HepG2 (cell line): ENCODE measurements at regions not wholly inside any gene's neighbourhood (a gene's known extent, or its start where the extent isn't known, plus 50 kb on each side); places are given as distances from the start of the nearest gene placed in this dataset.

Experiments
- ADNP ChIP-seq: sonication (generic); formaldehyde crosslinking; IDR thresholded peaks from 2 replicates; pipeline ENCODE4 v1.4.0; 2020; ENCODE audit warnings: missing genetic modification reagents
- FOXM1 ChIP-seq: sonication (generic); formaldehyde crosslinking; IDR thresholded peaks from 2 replicates; pipeline ENCODE4 v1.5.0; 2020; ENCODE audit warnings: missing genetic modification reagents
- HNRNPLL ChIP-seq: fragments of 200-400 bp; formaldehyde crosslinking; IDR thresholded peaks from 2 replicates; pipeline ENCODE4 v1.6.1; 2017; ENCODE audit warnings: mild to moderate bottlenecking, low read depth, low read length; ENCODE audit not compliant: poor library complexity, severe bottlenecking
- NCOA5 ChIP-seq: sonication (generic); formaldehyde crosslinking; IDR thresholded peaks from 2 replicates; pipeline ENCODE4 v1.4.0; 2020; ENCODE audit warnings: missing genetic modification reagents
- NFIC ChIP-seq: IDR thresholded peaks from 2 replicates; pipeline ENCODE4 v1.6.1; 2012; ENCODE audit warnings: mild to moderate bottlenecking, low read length, inconsistent platforms
- RAD21 ChIP-seq: fragments of 450-650 bp; formaldehyde crosslinking; IDR thresholded peaks from 2 replicates; pipeline ENCODE4 v1.5.0; 2020; ENCODE audit warnings: mild to moderate bottlenecking
- SIN3A ChIP-seq: IDR thresholded peaks from 2 replicates; pipeline ENCODE4 v1.6.1; 2011; ENCODE audit warnings: low read depth, mild to moderate bottlenecking, control low read depth, low read length, borderline replicate concordance
- SPEN ChIP-seq: sonication (generic); formaldehyde crosslinking; IDR thresholded peaks from 2 replicates; pipeline ENCODE4 v1.5.1; 2020; ENCODE audit warnings: low read depth, mild to moderate bottlenecking, missing genetic modification reagents
- ZNF468 ChIP-seq: sonication (generic); formaldehyde crosslinking; IDR thresholded peaks from 2 replicates; pipeline ENCODE4 v1.8.0; 2022; ENCODE audit warnings: mild to moderate bottlenecking, moderate library complexity, missing genetic modification reagents
- ZSCAN12 ChIP-seq: sonication (generic); formaldehyde crosslinking; IDR thresholded peaks from 2 replicates; pipeline ENCODE4 v1.9.0; 2021; ENCODE audit warnings: mild to moderate bottlenecking, missing genetic modification reagents
- TF ChIP-seq, protein P1 (sequence below): sonication (generic); formaldehyde crosslinking; IDR thresholded peaks from 2 replicates; pipeline ENCODE4 v1.5.0; 2020; ENCODE audit warnings: mild to moderate bottlenecking, missing genetic modification reagents, moderate library complexity
- TF ChIP-seq, protein P2 (sequence below): sonication (generic); formaldehyde crosslinking; IDR thresholded peaks from 2 replicates; pipeline ENCODE4 v1.5.0; 2020; ENCODE audit warnings: missing genetic modification reagents
- TF ChIP-seq, protein P3 (sequence below): sonication (generic); formaldehyde crosslinking; IDR thresholded peaks from 2 replicates; pipeline ENCODE4 v1.9.0; 2022; ENCODE audit warnings: missing genetic modification reagents, mild to moderate bottlenecking, borderline replicate concordance

DNA sequence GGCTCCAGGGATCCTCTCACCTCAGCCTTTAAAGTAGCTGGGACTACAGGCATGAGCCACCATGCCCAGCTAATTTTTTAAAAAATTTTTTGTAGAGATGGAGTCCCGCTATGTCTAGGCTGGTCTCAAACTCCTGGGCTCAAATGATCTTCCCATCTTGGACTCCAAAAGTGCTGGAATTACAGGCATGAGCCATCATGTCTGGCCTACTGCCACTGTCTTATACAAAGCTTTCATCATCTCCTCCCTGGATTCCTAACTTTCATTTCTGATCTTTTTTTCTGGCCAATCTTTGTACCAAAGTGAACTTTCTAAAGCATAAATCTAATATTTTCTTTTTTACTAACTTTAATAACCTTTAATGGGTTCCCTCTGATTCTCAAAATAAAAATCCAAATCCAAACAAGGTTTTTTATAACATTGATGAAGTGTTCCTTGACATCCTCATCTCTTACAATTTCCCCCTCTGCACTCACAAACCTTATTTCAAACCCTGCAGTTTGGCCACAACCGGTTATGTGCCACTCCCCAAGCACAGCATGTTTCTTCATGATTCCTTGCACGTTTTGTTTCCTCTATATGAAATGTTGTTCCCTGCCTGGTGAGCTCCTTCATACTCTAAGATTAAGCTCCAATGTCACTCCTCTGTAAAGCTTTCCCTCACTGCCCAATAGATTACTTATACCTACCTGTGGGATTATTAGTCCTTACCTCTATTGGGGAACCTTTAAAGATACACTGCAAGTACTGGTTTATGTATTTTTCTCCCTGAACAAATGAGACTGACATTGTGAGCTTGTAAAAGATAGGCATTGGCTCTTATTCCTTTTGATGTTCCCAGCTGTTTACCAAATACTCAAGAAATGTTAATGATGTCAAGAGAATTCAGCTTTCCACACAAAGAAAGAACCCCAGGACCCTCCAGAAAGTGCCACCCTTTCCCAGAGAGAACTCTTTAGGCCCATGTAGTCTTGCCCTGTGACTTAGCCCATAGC, 101.7 kb downstream of the HOXA1 start:
- TF ChIP-seq HNRNPLL (no peak), SIN3A (no peak), FOXM1 (CRISPR knock-in tag) (no peak), ADNP (CRISPR knock-in tag) (no peak), NFIC (no peak), ZSCAN12 (no peak), NCOA5 (CRISPR knock-in tag) (no peak), RAD21 (CRISPR knock-in tag) (no peak), ZNF468 (CRISPR knock-in tag) (no peak), SPEN (no peak)
- TF ChIP-seq, protein P1, sequence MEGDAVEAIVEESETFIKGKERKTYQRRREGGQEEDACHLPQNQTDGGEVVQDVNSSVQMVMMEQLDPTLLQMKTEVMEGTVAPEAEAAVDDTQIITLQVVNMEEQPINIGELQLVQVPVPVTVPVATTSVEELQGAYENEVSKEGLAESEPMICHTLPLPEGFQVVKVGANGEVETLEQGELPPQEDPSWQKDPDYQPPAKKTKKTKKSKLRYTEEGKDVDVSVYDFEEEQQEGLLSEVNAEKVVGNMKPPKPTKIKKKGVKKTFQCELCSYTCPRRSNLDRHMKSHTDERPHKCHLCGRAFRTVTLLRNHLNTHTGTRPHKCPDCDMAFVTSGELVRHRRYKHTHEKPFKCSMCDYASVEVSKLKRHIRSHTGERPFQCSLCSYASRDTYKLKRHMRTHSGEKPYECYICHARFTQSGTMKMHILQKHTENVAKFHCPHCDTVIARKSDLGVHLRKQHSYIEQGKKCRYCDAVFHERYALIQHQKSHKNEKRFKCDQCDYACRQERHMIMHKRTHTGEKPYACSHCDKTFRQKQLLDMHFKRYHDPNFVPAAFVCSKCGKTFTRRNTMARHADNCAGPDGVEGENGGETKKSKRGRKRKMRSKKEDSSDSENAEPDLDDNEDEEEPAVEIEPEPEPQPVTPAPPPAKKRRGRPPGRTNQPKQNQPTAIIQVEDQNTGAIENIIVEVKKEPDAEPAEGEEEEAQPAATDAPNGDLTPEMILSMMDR, result no peak
- TF ChIP-seq, protein P2, sequence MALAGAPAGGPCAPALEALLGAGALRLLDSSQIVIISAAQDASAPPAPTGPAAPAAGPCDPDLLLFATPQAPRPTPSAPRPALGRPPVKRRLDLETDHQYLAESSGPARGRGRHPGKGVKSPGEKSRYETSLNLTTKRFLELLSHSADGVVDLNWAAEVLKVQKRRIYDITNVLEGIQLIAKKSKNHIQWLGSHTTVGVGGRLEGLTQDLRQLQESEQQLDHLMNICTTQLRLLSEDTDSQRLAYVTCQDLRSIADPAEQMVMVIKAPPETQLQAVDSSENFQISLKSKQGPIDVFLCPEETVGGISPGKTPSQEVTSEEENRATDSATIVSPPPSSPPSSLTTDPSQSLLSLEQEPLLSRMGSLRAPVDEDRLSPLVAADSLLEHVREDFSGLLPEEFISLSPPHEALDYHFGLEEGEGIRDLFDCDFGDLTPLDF (CRISPR knock-in tag), result no peak
- TF ChIP-seq, protein P3, sequence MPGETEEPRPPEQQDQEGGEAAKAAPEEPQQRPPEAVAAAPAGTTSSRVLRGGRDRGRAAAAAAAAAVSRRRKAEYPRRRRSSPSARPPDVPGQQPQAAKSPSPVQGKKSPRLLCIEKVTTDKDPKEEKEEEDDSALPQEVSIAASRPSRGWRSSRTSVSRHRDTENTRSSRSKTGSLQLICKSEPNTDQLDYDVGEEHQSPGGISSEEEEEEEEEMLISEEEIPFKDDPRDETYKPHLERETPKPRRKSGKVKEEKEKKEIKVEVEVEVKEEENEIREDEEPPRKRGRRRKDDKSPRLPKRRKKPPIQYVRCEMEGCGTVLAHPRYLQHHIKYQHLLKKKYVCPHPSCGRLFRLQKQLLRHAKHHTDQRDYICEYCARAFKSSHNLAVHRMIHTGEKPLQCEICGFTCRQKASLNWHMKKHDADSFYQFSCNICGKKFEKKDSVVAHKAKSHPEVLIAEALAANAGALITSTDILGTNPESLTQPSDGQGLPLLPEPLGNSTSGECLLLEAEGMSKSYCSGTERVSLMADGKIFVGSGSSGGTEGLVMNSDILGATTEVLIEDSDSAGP (CRISPR knock-in tag), result no peak
